HepG2 (cell line): ENCODE measurements at regions not wholly inside any gene's neighbourhood (a gene's known extent, or its start where the extent isn't known, plus 50 kb on each side); places are given as distances from the start of the nearest gene placed in this dataset.

Experiments used
- ATAC-seq: fragments of 200-7000 bp; cut with Tn5 transposase; 3 replicates; pipeline ENCODE4 v1.9.1; 2020; ENCODE audit warnings: mild to moderate bottlenecking, moderate library complexity
- BruUV-seq: library from RNA; stranded (reverse); fragments of 400-500 nt; replicated peaks from 2 replicates; lab custom pipeline; 2021; lab: Mats Ljungman, UMichigan
- CTCF ChIA-PET: fragments of 300-600 bp; formaldehyde crosslinking; extraction: SDS; loops from one replicate; lab custom pipeline; 2021; ENCODE audit warnings: low total read pairs, inconsistent platforms, low intra/inter-chr PET ratio; lab: Yijun Ruan, JAX
- POLR2A ChIA-PET: fragments of 350-600 bp; sonication (Branson Sonifier 250); formaldehyde crosslinking; loops from one replicate; lab custom pipeline; 2020; ENCODE audit warnings: antibody characterized with exemption, inconsistent platforms; lab: Yijun Ruan, JAX
- DNase-seq: peaks from one replicate; pipeline ENCODE4 v3.0.0-alpha.2; 2015; ENCODE audit warnings: low spot score
- FAIRE-seq: peaks from 3 replicates; lab custom pipeline; 2011; peaks lifted over from hg19 to GRCh38; lab: Jason Lieb, UNC
- H2AFZ ChIP-seq: one replicate; pipeline ENCODE4 v1.6.1; 2011; ENCODE audit warnings: low read length, inconsistent platforms
- H3K27ac ChIP-seq: fragments of 300-600 bp; 3 replicates; pipeline ENCODE4 v1.8.0; 2011; ENCODE audit warnings: mixed run types, mild to moderate bottlenecking, mixed read lengths, low read length, inconsistent platforms; ENCODE audit not compliant: insufficient read depth; ENCODE audit errors: extremely low read length
- H3K27me3 ChIP-seq, 2 experiments: fragments of 200-600 bp in 1 of 2; 2 replicates in 1 of 2; 3 replicates in 1 of 2; pipeline versions ENCODE4 v1.6.0 to v1.8.0; 2011; ENCODE audit warnings: low read length in 2 of 2, mild to moderate bottlenecking in 2 of 2, moderate library complexity in 2 of 2, inconsistent platforms in 1 of 2; ENCODE audit not compliant: insufficient read depth in 2 of 2, control insufficient read depth in 1 of 2
- H3K36me3 ChIP-seq, 2 experiments: fragments of 200-600 bp in 1 of 2; replicated peaks in 1 of 2; 2 replicates in 1 of 2; 3 replicates in 1 of 2; pipeline versions ENCODE4 v1.5.1 to v1.8.0; 2011; ENCODE audit warnings: low read length in 2 of 2, inconsistent platforms in 1 of 2; ENCODE audit not compliant: insufficient read depth in 2 of 2, control insufficient read depth in 1 of 2
- H3K4me1 ChIP-seq: 2 replicates; pipeline ENCODE4 v1.5.1; 2012; ENCODE audit warnings: low read length, inconsistent platforms; ENCODE audit not compliant: insufficient read depth
- H3K4me2 ChIP-seq: 2 replicates; pipeline ENCODE4 v1.6.0; 2011; ENCODE audit warnings: low read depth, low read length, inconsistent platforms
- H3K4me3 ChIP-seq, 3 experiments: fragments of 200-600 bp in 1 of 3; sonication (generic), shearing (Covaris generic) in 1 of 3; replicated peaks in 1 of 3; 2 replicates each; pipeline ENCODE4 v1.5.1; 2011 to 2016; ENCODE audit warnings: low read length in 3 of 3, inconsistent platforms in 2 of 3, low read depth in 2 of 3, mild to moderate bottlenecking in 2 of 3, control low read depth in 1 of 3, mixed read lengths in 1 of 3; ENCODE audit not compliant: insufficient read depth in 1 of 3
- H3K79me2 ChIP-seq: one replicate; pipeline ENCODE4 v1.6.1; 2011; ENCODE audit warnings: low read length, inconsistent platforms; ENCODE audit not compliant: insufficient read depth
- H3K9ac ChIP-seq: 2 replicates; pipeline ENCODE4 v1.6.0; 2011; ENCODE audit warnings: mild to moderate bottlenecking, low read depth, low read length, inconsistent platforms; ENCODE audit not compliant: insufficient read depth
- H3K9me3 ChIP-seq: 2 replicates; pipeline ENCODE4 v1.5.1; 2012; ENCODE audit warnings: mild to moderate bottlenecking, low read length
- H4K20me1 ChIP-seq: 2 replicates; pipeline ENCODE4 v1.6.0; 2011; ENCODE audit warnings: inconsistent platforms, mild to moderate bottlenecking, low read length, moderate library complexity; ENCODE audit not compliant: insufficient read depth
- ASH2L ChIP-seq: fragments of 300-600, 200-600 bp; sonication (generic); IDR thresholded peaks from 2 replicates; pipeline ENCODE4 v1.7.0; 2017; ENCODE audit warnings: low read depth, mild to moderate bottlenecking, moderate library complexity, mixed read lengths, low read length; ENCODE audit not compliant: insufficient read length
- EP300 ChIP-seq, 3 experiments: sonication (generic) in 1 of 3; formaldehyde crosslinking in 1 of 3; IDR thresholded peaks; 2 replicates each; pipeline versions ENCODE4 v1.5.1 to v1.6.1; 2011 to 2020; ENCODE audit warnings: low read depth in 2 of 3, low read length in 2 of 3, borderline replicate concordance in 1 of 3, improper control_type of control experiment in 1 of 3, mild to moderate bottlenecking in 1 of 3, missing genetic modification reagents in 1 of 3, moderate library complexity in 1 of 3
- GATAD1 ChIP-seq: IDR thresholded peaks from 2 replicates; pipeline ENCODE4 v1.6.1; 2016; ENCODE audit warnings: missing genetic modification reagents, missing compliant biosample characterization
- HDAC6 ChIP-seq: fragments of 200-600 bp; sonication (generic); IDR thresholded peaks from 2 replicates; pipeline ENCODE4 v1.7.0; 2017; ENCODE audit warnings: mild to moderate bottlenecking, antibody characterized with exemption, low read length, low read depth
- HOXA9 ChIP-seq: sonication (generic); formaldehyde crosslinking; IDR thresholded peaks from 2 replicates; pipeline ENCODE4 v1.8.1; 2022; ENCODE audit warnings: missing genetic modification reagents, mild to moderate bottlenecking, moderate library complexity, borderline replicate concordance
- PRPF4 ChIP-seq: fragments of 200-400 bp; formaldehyde crosslinking; IDR thresholded peaks from 2 replicates; pipeline ENCODE4 v1.6.1; 2016; ENCODE audit warnings: low read length, low read depth; ENCODE audit not compliant: poor library complexity, severe bottlenecking
- THAP9 ChIP-seq: sonication (generic); formaldehyde crosslinking; IDR thresholded peaks from 2 replicates; pipeline ENCODE4; 2020; ENCODE audit warnings: missing genetic modification reagents, mild to moderate bottlenecking, borderline replicate concordance
- ZBTB8A ChIP-seq: sonication (generic); formaldehyde crosslinking; IDR thresholded peaks from 2 replicates; pipeline ENCODE4 v1.4.0; 2020; ENCODE audit warnings: mild to moderate bottlenecking, low read depth, missing genetic modification reagents, borderline replicate concordance
- ZFP90 ChIP-seq: sonication (generic); formaldehyde crosslinking; IDR thresholded peaks from 2 replicates; pipeline ENCODE4 v1.8.0; 2022; ENCODE audit warnings: missing genetic modification reagents, mild to moderate bottlenecking, inconsistent platforms, borderline replicate concordance
- ZNF652 ChIP-seq: IDR thresholded peaks from 2 replicates; pipeline ENCODE4 v1.6.1; 2016; ENCODE audit warnings: low read depth, borderline replicate concordance
- ZNF772 ChIP-seq: sonication (generic); formaldehyde crosslinking; IDR thresholded peaks from 2 replicates; pipeline ENCODE4 v1.5.0; 2020; ENCODE audit warnings: mild to moderate bottlenecking, missing genetic modification reagents
- ZNF773 ChIP-seq: sonication (generic); formaldehyde crosslinking; IDR thresholded peaks from 2 replicates; pipeline ENCODE4 v1.4.0; 2020; ENCODE audit warnings: missing genetic modification reagents, borderline replicate concordance
- WGBS: methylation state at CpG from one replicate; pipeline ENCODE4 v1.1.6; 2017; ENCODE audit warnings: low lambda C conversion rate; 5-methylcytosine and 5-hydroxymethylcytosine counted together
- in situ Hi-C: cut with HindIII; loops from 2 replicates; pipeline ENCODE4 v1.10.0; 2017; ENCODE audit warnings: low pct_unique_long_range_greater_than_20kb; ENCODE audit not compliant: extremely low pct_ligation_motif_present
- intact Hi-C: fragments of 100-400 bp; cut with micrococcal nuclease; formaldehyde crosslinking; loops from one replicate; pipeline ENCODE4 v1.10.0; 2022; ENCODE audit not compliant: unreplicated experiment
- TF ChIP-seq, protein P1 (sequence below): sonication (generic); formaldehyde crosslinking; IDR thresholded peaks from 2 replicates; pipeline ENCODE4 v1.4.0; 2020; ENCODE audit warnings: missing genetic modification reagents
- TF ChIP-seq, protein P2 (sequence below): IDR thresholded peaks from 2 replicates; pipeline ENCODE4 v1.4.0; 2020; ENCODE audit warnings: mild to moderate bottlenecking, missing genetic modification reagents

- Histone ChIP-seq H4K20me1 (peaks cover 24% of the 10 kb centered on the region), H2AFZ (no peak overlapping the region), H3K36me3 (peaks cover 2 to 12% of the 10 kb centered on the region in 2 experiments; a peak in 3 of 5 replicates), H3K27me3 (no peaks in the 10 kb centered on the region), H3K4me3 (peak overlapping the region; percentile 80 to 90 (median 87)), H3K9ac (peak overlapping the region; percentile 91), H3K79me2 (peaks cover 51% of the 10 kb centered on the region), H3K9me3 (no peaks in the 10 kb centered on the region), H3K27ac (peak overlapping the region; percentile 87), H3K4me1 (peaks cover 45% of the 10 kb centered on the region), H3K4me2 (peak overlapping the region; percentile 90)
- ChIA-PET CTCF (no interaction called here), POLR2A (interaction anchor here (1.0 to 1.6 kb wide), 4 partner anchors 8 to 24 kb away, joined by 3 to 9 read pairs (median 4); no protein-coding TSS in a partner anchor)
- TSS peak; percentile 90 for BruUV-seq
- DNase-seq: peak; percentile 85
- intact Hi-C loops (no loop called here), in situ Hi-C loops (no loop called here)
- WGBS: 7% methylated on average over 88 of the region's 91 CpGs
- no peak for FAIRE-seq
- peak; percentile 85 for ATAC-seq
- no peak for TF ChIP-seq ZNF652
- TF ChIP-seq, protein P1, sequence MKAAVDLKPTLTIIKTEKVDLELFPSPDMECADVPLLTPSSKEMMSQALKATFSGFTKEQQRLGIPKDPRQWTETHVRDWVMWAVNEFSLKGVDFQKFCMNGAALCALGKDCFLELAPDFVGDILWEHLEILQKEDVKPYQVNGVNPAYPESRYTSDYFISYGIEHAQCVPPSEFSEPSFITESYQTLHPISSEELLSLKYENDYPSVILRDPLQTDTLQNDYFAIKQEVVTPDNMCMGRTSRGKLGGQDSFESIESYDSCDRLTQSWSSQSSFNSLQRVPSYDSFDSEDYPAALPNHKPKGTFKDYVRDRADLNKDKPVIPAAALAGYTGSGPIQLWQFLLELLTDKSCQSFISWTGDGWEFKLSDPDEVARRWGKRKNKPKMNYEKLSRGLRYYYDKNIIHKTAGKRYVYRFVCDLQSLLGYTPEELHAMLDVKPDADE: peak; percentile 97; the same call in 1 of the 2 replicates
- TF ChIP-seq ZBTB8A: no peak
- 0 out of 4 replicates have a peak, but pooled peaks of 1 of the 2 experiments have one; percentile 6 for TF ChIP-seq EP300 (IDR thresholded peaks at IDR 0.05; ENCODE audit: low read depth in 2 of 2, low read length in 2 of 2)
- TF ChIP-seq EP300 (CRISPR knock-in tag; IDR thresholded peaks at IDR 0.05; ENCODE audit: borderline replicate concordance): peak; percentile 82
- peak; percentile 97; the same call in 1 of the 2 replicates for TF ChIP-seq ZNF773 (CRISPR knock-in tag)
- TF ChIP-seq ASH2L: peak; percentile 89
- TF ChIP-seq GATAD1 (CRISPR knock-in tag): peak; percentile 88
- no peak for TF ChIP-seq PRPF4
- TF ChIP-seq, protein P2, sequence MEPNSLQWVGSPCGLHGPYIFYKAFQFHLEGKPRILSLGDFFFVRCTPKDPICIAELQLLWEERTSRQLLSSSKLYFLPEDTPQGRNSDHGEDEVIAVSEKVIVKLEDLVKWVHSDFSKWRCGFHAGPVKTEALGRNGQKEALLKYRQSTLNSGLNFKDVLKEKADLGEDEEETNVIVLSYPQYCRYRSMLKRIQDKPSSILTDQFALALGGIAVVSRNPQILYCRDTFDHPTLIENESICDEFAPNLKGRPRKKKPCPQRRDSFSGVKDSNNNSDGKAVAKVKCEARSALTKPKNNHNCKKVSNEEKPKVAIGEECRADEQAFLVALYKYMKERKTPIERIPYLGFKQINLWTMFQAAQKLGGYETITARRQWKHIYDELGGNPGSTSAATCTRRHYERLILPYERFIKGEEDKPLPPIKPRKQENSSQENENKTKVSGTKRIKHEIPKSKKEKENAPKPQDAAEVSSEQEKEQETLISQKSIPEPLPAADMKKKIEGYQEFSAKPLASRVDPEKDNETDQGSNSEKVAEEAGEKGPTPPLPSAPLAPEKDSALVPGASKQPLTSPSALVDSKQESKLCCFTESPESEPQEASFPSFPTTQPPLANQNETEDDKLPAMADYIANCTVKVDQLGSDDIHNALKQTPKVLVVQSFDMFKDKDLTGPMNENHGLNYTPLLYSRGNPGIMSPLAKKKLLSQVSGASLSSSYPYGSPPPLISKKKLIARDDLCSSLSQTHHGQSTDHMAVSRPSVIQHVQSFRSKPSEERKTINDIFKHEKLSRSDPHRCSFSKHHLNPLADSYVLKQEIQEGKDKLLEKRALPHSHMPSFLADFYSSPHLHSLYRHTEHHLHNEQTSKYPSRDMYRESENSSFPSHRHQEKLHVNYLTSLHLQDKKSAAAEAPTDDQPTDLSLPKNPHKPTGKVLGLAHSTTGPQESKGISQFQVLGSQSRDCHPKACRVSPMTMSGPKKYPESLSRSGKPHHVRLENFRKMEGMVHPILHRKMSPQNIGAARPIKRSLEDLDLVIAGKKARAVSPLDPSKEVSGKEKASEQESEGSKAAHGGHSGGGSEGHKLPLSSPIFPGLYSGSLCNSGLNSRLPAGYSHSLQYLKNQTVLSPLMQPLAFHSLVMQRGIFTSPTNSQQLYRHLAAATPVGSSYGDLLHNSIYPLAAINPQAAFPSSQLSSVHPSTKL (CRISPR knock-in tag): peak; percentile 78
- peak; percentile 94 for TF ChIP-seq ZFP90 (CRISPR knock-in tag)
- TF ChIP-seq HDAC6: no peak
- TF ChIP-seq HOXA9 (CRISPR knock-in tag): peak; percentile 86; the same call in 1 of the 2 replicates
- 0 out of 2 replicates have a peak, but pooled peaks have one; percentile 74 for TF ChIP-seq ZNF772 (CRISPR knock-in tag)
- TF ChIP-seq THAP9 (CRISPR knock-in tag): no peak
These were observed 97.3 kb upstream of the METTL9 start for GRCh38 chr16:21501869-21502667.
